ENCODE measurements at regions not wholly inside any gene's neighbourhood (a gene's known extent, or its start where the extent isn't known, plus 50 kb on each side); places are given as distances from the start of the nearest gene placed in this dataset.
A peak's percentile ranks its signal among the peaks of the same experiment; 100 is the strongest.

DNA sequence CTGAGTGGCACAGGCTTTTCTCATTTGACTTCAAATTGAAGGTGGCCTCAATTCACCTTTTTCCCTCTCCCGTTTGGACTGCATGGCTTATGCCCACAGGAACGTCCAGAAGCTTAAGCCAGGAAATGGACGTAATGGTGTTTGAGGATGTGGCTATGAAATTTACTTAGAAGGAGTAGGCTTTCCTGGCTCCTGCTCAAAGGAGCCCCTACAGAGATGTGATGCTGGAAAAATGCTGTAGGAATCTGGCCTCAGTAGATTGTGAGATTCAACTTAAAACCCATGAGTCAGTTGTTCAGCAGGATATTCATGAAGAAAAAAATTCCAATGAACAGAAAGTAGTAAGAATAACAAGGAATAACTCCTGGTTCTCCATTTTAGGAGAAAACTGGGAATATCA is 129.0 kb downstream of the ICOS start:
- no peak overlapping the region for H3K4me3 Mint-ChIP-seq
- H3K27ac Mint-ChIP-seq, result no peak overlapping the region
- no peaks in the 10 kb centered on the region for H3K4me1 Mint-ChIP-seq (ENCODE audit: low read depth)
- H3K9me3 Mint-ChIP-seq (ENCODE audit: low read depth), result peaks cover 5% of the 10 kb centered on the region
- peaks cover 5% of the 10 kb centered on the region for H3K27me3 Mint-ChIP-seq
- H3K36me3 Mint-ChIP-seq, result no peaks in the 10 kb centered on the region

DNA sequence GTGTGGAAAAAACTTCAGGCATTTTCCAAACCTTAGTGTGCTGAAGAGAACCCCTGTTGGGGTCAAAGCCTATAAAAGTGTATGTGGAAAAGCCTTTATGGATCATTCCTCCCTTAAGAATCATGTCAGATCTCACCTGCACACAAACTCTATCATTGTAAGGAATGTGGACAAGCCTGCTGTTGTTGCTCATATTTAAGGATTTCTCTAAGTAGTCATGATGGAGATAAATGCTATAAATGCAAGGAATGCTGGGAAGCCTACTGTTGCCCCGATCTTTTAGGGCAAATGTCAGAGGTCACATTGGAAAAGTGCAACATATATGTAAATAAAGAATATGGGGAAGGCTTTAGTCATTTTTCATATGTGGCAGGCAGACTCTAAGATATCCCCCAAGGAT is 129.5 kb downstream of the ICOS start:
- no peaks in the 10 kb centered on the region for H3K36me3 Mint-ChIP-seq
- H3K4me3 Mint-ChIP-seq, result no peak overlapping the region
- no peaks in the 10 kb centered on the region for H3K4me1 Mint-ChIP-seq (ENCODE audit: low read depth)
- H3K27ac Mint-ChIP-seq, result no peak overlapping the region
- H3K9me3 Mint-ChIP-seq (ENCODE audit: low read depth), result peaks cover 5% of the 10 kb centered on the region
- peaks cover 5% of the 10 kb centered on the region for H3K27me3 Mint-ChIP-seq

DNA sequence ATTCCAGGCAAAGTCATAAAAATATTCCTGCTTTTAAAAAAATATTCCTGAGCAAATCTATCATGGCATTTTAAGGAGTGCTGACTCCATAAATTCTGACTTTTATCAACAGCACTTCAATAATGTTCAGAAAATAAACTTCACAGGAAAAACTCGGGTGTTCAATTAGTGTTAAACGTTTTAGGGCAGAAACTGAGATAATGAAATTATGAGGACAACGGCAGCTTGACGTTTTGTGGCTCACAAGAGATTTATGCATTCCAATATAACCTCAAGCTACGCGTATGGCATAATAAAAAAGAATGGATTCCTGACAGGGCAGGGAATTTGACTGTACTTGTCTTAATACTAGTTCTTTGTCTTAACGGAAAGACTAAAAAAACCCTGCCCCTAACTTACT is 133.2 kb downstream of the ICOS start:
- H3K27ac Mint-ChIP-seq, result no peak overlapping the region
- peaks cover 5% of the 10 kb centered on the region for H3K9me3 Mint-ChIP-seq (ENCODE audit: low read depth)
- no peaks in the 10 kb centered on the region for H3K36me3 Mint-ChIP-seq
- peaks cover 6% of the 10 kb centered on the region for H3K27me3 Mint-ChIP-seq
- no peak overlapping the region for H3K4me3 Mint-ChIP-seq
- no peaks in the 10 kb centered on the region for H3K4me1 Mint-ChIP-seq (ENCODE audit: low read depth)

DNA sequence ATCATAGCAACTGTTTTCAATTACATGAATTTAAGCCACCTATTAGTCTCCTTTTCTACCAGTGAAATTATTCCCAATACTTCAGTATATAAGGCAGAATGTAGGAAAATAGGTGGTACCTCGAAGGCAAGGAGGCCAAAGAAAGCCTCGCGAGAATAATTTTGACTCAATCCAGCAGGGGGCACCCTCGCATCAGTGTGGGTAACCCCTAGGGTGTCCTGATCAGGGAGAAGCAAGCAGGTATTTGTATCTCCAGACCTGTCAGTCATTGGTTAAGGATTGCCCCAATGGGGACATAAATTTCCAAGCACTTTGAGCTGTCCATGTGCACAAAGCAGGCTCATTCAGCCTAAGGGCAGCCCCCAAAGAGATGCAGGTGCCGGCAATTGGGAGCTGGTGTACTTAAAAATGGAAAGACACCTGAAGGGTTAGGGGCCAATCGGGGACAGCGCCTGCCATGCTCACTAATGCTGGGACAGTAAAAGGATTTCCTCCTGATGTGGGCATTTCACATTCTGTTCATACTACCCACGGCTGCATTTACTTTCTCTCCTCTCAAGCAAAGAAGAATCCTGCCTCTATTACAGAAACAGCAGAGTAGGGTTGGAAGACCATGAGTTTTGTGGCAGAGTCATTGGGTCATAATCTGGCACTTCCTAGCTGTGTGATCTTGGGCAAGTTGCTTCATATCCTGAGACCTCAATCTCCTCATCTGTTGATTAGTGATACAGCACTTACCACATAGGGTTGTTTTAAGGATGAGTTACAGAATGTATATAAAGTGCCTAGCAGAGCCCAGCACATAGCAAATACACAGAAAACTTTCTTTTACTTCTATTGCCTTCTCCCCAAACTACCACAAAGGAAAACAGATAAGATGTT is 136.1 kb downstream of the ICOS start:
- no peaks in the 10 kb centered on the region for H3K9me3 Mint-ChIP-seq (ENCODE audit: low read depth)
- no peaks in the 10 kb centered on the region for H3K4me1 Mint-ChIP-seq (ENCODE audit: low read depth)
- peaks cover 4% of the 10 kb centered on the region for H3K27me3 Mint-ChIP-seq
- H3K27ac Mint-ChIP-seq, result no peak overlapping the region
- H3K36me3 Mint-ChIP-seq, result no peaks in the 10 kb centered on the region
- no peak overlapping the region for H3K4me3 Mint-ChIP-seq

DNA sequence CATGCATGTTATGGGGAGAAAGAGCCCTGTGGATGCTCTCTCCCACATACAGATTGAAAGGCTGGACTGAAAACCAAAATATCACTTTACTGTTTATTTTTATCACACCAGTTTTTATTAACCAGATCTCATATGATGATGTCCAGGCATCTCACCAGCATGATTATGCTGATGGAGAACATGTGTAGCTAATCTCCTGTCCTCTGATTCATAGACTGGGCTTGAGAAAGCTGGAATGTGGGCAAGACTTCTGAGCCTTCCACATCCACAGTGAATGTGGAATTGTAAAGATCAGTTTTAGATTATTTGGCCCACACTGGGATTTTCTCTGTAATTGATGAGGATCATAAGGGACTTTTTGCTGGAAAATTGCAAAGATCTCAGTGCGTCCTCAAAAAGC is 137.9 kb downstream of the ICOS start:
- no peaks in the 10 kb centered on the region for H3K36me3 Mint-ChIP-seq
- H3K27me3 Mint-ChIP-seq, result peaks cover 3% of the 10 kb centered on the region
- H3K4me3 Mint-ChIP-seq, result no peak overlapping the region
- peaks cover 5% of the 10 kb centered on the region for H3K9me3 Mint-ChIP-seq (ENCODE audit: low read depth)
- no peaks in the 10 kb centered on the region for H3K4me1 Mint-ChIP-seq (ENCODE audit: low read depth)
- no peak overlapping the region for H3K27ac Mint-ChIP-seq

DNA sequence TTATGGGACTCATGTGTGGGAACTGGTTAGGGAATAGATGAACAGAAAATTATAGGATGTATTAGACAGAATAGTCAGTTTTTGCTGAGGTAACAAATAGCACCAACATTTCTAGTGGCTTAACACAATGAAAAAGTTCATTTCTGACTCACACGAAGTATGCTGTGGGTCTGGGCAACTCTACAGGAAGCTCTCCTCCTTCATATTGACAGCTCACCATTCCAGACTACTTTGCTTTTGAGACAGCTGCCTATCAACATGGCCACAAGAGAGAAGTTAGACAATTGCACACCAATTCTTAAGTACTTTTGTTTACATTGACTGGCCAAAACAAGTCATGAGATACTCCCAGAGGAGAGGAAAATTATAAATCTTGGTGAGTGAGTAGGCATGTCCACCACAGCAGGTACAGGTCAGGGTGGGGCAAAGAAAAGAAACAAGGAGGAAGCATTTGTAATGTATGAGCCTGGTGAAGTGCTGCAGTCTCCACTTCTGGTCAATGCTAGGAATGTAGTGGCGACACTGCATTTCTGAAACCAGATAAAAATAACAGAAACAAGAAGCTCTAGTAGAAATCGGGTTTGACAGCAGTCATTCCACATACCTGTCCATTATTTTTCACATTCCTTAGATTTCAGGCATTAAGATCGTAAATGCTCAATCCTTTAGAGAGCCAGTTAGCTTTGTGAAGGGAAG is 141.6 kb downstream of the ICOS start:
- Mint-ChIP-seq H3K27ac (no peak overlapping the region), H3K4me1 (ENCODE audit: low read depth) (no peaks in the 10 kb centered on the region), H3K27me3 (peaks cover 1% of the 10 kb centered on the region), H3K9me3 (ENCODE audit: low read depth) (peaks cover 5% of the 10 kb centered on the region), H3K36me3 (no peaks in the 10 kb centered on the region), H3K4me3 (no peak overlapping the region)

DNA sequence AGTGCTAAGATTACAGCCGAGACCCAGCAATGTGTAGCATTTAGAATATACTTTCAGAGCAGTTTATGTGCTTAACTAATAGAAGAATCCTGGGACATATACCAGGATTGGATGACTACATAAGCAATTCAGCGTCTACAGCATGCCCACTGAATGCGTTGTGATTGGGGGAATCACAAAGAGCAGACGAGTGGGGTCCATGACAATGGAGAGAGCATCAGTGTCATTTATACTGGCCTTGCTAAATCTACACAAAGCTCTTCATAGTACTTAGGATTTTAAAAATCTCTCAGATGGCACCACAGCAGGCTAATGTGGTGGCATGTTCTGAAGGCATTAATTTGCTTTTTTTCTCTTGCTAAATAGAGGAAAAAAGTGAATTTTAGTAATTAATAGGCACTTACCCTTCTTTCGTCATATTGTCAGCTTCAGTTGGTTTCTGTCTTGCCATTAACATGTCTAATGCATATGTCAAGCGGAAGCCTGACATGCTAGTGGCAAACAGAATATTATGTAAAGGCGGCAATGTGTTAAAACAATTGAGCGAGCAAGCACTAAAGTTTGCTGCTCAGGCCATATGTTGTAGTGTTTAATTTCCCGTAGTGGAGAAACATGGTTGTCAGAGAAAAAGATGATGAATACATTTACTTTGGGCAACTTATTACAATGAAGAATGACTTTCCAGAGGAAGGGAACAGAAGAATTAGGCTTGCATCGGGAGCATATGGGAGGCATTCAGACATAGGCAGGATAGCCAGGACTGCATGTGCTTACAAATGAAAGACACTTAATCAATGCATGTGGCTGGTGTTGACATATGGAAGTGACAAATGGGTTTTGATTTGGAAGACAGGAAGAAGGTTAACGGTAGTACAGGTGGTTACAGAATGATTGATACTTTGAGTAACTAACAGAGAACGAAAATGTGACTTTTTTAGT is 145.2 kb downstream of the ICOS start:
- H3K27ac Mint-ChIP-seq, result no peak overlapping the region
- H3K27me3 Mint-ChIP-seq, result no peaks in the 10 kb centered on the region
- no peaks in the 10 kb centered on the region for H3K36me3 Mint-ChIP-seq
- H3K4me3 Mint-ChIP-seq, result no peak overlapping the region
- peaks cover 5% of the 10 kb centered on the region for H3K9me3 Mint-ChIP-seq (ENCODE audit: low read depth)
- no peaks in the 10 kb centered on the region for H3K4me1 Mint-ChIP-seq (ENCODE audit: low read depth)

DNA sequence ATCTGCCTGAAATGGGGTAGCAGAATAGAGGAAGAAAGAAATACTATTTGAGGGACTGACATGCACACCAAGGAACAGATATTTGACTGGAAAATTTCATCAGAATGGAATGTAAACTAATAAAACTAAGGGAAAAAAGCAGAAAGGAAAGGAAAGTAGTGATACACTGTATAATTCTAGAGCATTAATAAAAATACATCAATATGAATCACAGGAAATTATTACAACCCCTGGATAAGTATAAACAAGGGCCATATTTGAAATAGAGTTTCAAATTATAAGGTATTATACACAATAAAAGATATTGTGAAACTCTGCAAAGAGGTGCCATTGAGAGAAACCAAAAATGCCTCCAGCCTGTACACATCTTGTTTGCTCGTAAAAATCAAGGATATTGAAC is 149.6 kb downstream of the ICOS start:
- no peaks in the 10 kb centered on the region for H3K4me1 Mint-ChIP-seq (ENCODE audit: low read depth)
- no peak overlapping the region for H3K4me3 Mint-ChIP-seq
- H3K36me3 Mint-ChIP-seq, result no peaks in the 10 kb centered on the region
- no peaks in the 10 kb centered on the region for H3K9me3 Mint-ChIP-seq (ENCODE audit: low read depth)
- H3K27ac Mint-ChIP-seq, result no peak overlapping the region
- no peaks in the 10 kb centered on the region for H3K27me3 Mint-ChIP-seq

DNA sequence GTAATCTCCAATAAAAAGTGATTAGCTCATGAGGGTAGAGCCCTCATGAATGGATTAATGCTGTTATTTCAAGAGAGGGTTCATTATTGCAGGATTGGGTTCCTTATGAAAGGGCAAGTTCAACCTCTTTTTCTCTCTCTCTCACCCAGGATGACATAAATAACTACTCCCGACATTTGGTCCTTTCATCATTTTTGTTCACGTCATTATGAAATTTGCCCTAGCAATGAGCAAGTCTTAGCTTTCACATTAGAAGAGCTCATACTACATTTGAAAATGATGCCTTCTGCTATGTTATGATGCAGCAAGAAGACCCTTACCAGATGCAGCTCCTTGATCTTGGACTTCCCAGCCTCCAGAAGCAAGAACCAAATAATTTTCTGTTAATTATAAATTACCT is 152.5 kb downstream of the ICOS start:
- Mint-ChIP-seq H3K27ac (no peak overlapping the region), H3K4me1 (ENCODE audit: low read depth) (no peaks in the 10 kb centered on the region), H3K36me3 (peaks cover 12% of the 10 kb centered on the region), H3K9me3 (ENCODE audit: low read depth) (peaks cover 13% of the 10 kb centered on the region), H3K4me3 (no peak overlapping the region), H3K27me3 (peaks cover 1% of the 10 kb centered on the region)

DNA sequence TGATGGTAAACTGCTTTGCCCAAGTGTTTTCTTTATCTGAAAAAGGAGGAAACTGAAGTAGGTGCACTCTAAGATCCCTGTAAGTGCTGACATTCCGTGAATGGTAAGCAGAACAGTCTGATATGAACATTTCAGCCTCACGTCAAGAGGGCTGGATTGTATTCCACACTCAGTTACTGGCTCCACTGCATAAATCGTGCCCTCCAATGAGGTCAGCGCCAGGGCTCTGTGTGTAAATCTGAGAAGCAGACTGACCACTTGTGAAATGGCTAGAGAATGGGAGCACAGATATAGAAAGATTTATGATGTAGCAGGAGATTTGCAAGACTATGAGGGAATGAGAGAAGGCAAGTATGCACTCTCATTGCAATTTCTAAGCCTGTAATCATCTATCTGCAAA is 153.0 kb downstream of the ICOS start:
- Mint-ChIP-seq H3K4me1 (ENCODE audit: low read depth) (no peaks in the 10 kb centered on the region), H3K9me3 (ENCODE audit: low read depth) (peaks cover 15% of the 10 kb centered on the region), H3K36me3 (peaks cover 12% of the 10 kb centered on the region), H3K27ac (no peak overlapping the region), H3K27me3 (peaks cover 1% of the 10 kb centered on the region), H3K4me3 (no peak overlapping the region)

DNA sequence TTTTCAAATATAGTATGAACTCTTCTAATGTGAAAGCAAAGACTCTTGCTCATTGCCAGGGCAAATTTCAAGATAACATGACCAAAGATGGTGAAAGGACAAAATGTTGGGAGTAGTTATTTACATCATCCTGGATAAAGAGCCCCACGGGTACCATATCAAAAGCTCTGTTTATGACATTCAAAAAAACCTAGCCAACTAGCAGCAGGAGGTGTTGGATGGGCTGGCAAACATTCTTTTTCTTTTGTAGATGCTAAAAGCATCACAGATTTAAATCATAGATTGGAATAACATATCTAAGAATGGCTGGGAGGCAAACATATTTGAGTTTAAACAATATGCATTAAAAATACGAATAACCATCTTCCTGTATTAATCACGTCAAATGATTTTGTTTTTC is 153.5 kb downstream of the ICOS start:
- H3K27ac Mint-ChIP-seq, result no peak overlapping the region
- H3K27me3 Mint-ChIP-seq, result peaks cover 1% of the 10 kb centered on the region
- peaks cover 15% of the 10 kb centered on the region for H3K9me3 Mint-ChIP-seq (ENCODE audit: low read depth)
- H3K4me1 Mint-ChIP-seq (ENCODE audit: low read depth), result no peaks in the 10 kb centered on the region
- H3K36me3 Mint-ChIP-seq, result peaks cover 12% of the 10 kb centered on the region
- no peak overlapping the region for H3K4me3 Mint-ChIP-seq

DNA sequence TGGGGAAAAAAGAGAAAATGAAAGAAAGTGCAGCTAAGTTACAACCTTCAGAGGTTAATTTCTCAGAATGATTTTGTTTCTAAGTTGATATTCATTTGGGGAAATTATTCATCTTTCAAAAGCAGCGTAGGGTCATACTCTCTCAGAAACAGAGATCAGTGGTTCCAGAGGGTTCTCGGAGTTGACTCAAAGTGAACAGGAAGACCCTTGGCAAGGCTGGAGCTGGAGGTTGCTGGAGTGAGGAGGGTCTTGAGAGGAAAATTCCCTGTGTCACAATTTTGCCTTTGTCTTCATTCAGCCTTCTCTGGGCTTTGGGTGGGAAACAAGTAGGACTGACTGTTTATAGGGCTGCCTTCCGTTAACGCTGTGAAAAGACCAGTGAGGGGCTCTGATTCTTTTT is 168.2 kb downstream of the ICOS start:
- H3K27ac Mint-ChIP-seq, result peak overlapping the region; percentile 34
- no peaks in the 10 kb centered on the region for H3K9me3 Mint-ChIP-seq (ENCODE audit: low read depth)
- H3K36me3 Mint-ChIP-seq, result no peaks in the 10 kb centered on the region
- peak overlapping the region; percentile 41 for H3K4me3 Mint-ChIP-seq
- peaks cover 36% of the 10 kb centered on the region for H3K4me1 Mint-ChIP-seq (ENCODE audit: low read depth)
- H3K27me3 Mint-ChIP-seq, result no peaks in the 10 kb centered on the region

DNA sequence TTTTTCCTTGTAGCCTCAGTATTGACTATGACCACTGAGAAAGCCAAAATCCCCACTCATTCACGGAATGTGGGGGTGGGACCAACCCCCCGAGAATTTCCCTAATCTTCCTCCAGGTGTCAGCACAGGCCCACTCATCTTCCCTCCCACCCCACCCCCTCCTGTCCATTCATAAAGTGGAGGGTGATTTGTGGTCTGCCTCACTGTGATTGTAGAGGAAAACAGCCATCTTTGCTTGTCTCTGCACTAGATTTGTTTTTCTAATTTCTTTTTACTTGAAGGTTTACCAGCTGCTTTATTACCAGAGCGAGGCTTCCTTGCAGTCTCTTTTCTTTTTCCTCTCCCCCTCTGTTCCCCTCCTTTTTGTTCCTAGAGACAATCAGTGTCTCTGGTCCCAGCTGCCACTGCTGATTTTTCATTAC is 171.8 kb downstream of the ICOS start:
- Mint-ChIP-seq H3K4me1 (ENCODE audit: low read depth) (peaks cover 56% of the 10 kb centered on the region), H3K36me3 (no peaks in the 10 kb centered on the region), H3K27me3 (no peaks in the 10 kb centered on the region), H3K27ac (peak overlapping the region; percentile 77), H3K9me3 (ENCODE audit: low read depth) (no peaks in the 10 kb centered on the region), H3K4me3 (peak overlapping the region; percentile 83)

DNA sequence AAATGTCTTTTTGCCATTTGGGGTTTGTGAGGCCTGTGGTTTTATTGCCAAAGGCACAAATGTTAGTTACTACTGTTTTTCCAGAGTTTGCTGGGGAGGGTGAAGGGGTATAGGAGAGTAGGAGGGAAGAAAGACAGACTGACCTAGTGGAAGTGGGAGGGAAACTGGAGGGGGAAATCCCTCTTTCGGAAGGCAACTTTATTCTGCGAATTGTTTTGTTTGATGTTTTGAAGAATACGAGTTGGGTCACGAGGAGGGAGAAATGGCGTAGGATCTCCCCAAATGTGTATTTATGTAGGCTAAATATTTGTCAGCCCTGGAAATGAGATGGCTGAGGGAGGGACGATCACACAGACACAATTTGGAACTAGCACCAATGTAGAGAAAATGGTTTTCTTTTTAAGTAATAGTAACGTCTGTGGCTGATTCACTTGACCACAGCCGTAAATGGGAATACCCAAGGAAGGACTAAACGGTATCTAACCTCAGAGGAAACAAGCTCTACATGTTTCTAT is 172.3 kb downstream of the ICOS start:
- Mint-ChIP-seq H3K4me3 (peak overlapping the region; percentile 83), H3K9me3 (ENCODE audit: low read depth) (no peaks in the 10 kb centered on the region), H3K36me3 (no peaks in the 10 kb centered on the region), H3K4me1 (ENCODE audit: low read depth) (peaks cover 58% of the 10 kb centered on the region), H3K27ac (peak overlapping the region; percentile 77), H3K27me3 (no peaks in the 10 kb centered on the region)

Measured in activated naive CD8-positive, alpha-beta T cell (primary cell).